GM23248 (cell line): ENCODE measurements at regions not wholly inside any gene's neighbourhood (a gene's known extent, or its start where the extent isn't known, plus 50 kb on each side); places are given as distances from the start of the nearest gene placed in this dataset.

ENCODE experiments used
- DNase-seq: peaks from one replicate; pipeline ENCODE4 v3.0.0-alpha.2; 2015
- H2AFZ ChIP-seq: fragments of 200-600 bp; sonication (generic); 2 replicates; pipeline ENCODE4 v1.6.1; 2016; ENCODE audit warnings: antibody characterized with exemption
- H3F3A ChIP-seq: fragments of 200-600 bp; sonication (generic); 2 replicates; pipeline ENCODE4 v1.6.1; 2016; ENCODE audit warnings: mild to moderate bottlenecking, antibody characterized with exemption, mixed run types; ENCODE audit not compliant: insufficient read depth
- H3K27ac ChIP-seq: fragments of 200-600 bp; sonication (generic); 2 replicates; pipeline ENCODE4 v1.5.1; 2016; ENCODE audit warnings: mild to moderate bottlenecking
- H3K27me3 ChIP-seq: fragments of 200-600 bp; sonication (generic); replicated peaks from 2 replicates; pipeline ENCODE4 v1.6.1; 2016; ENCODE audit warnings: mild to moderate bottlenecking; ENCODE audit not compliant: insufficient read depth
- H3K36me3 ChIP-seq: fragments of 200-600 bp; sonication (generic); 2 replicates; pipeline ENCODE4 v1.6.1; 2016; ENCODE audit warnings: low read depth, mild to moderate bottlenecking
- H3K4me1 ChIP-seq: fragments of 200-600 bp; sonication (generic); 2 replicates; pipeline ENCODE4 v1.6.1; 2016; ENCODE audit warnings: mild to moderate bottlenecking; ENCODE audit not compliant: insufficient read depth
- H3K4me2 ChIP-seq: fragments of 200-600 bp; sonication (generic); one replicate; pipeline ENCODE4 v1.6.1; 2016; ENCODE audit warnings: mild to moderate bottlenecking; ENCODE audit not compliant: unreplicated experiment
- H3K4me3 ChIP-seq: fragments of 200-600 bp; sonication (generic); 2 replicates; pipeline ENCODE4 v1.5.1; 2016; ENCODE audit warnings: mild to moderate bottlenecking
- H3K79me2 ChIP-seq: fragments of 200-600 bp; sonication (generic); 2 replicates; pipeline ENCODE4 v1.6.1; 2016; ENCODE audit warnings: mild to moderate bottlenecking; ENCODE audit not compliant: insufficient read depth
- H3K9ac ChIP-seq: fragments of 200-600 bp; sonication (generic); 2 replicates; pipeline ENCODE4 v1.6.1; 2016; ENCODE audit warnings: mild to moderate bottlenecking
- H3K9me2 ChIP-seq: fragments of 200-600 bp; sonication (generic); 2 replicates; pipeline ENCODE4 v1.6.1; 2016; ENCODE audit warnings: mixed run types, mild to moderate bottlenecking, moderate library complexity; ENCODE audit not compliant: insufficient read depth
- H3K9me3 ChIP-seq: fragments of 200-600 bp; sonication (generic); one replicate; pipeline ENCODE4 v1.6.1; 2017; ENCODE audit warnings: low read depth
- H4K20me1 ChIP-seq: fragments of 200-600 bp; sonication (generic); 2 replicates; pipeline ENCODE4 v1.6.0; 2016; ENCODE audit not compliant: insufficient read depth
- EZH2 ChIP-seq: fragments of 200-600 bp; sonication (generic); IDR thresholded peaks from 2 replicates; pipeline ENCODE4 v1.6.1; 2018; ENCODE audit warnings: antibody characterized with exemption, mild to moderate bottlenecking; ENCODE audit not compliant: insufficient read depth, poor library complexity, severe bottlenecking
- EZH2phosphoT487 ChIP-seq: fragments of 200-600 bp; sonication (generic); IDR thresholded peaks from 2 replicates; pipeline ENCODE4 v1.6.1; 2018; ENCODE audit warnings: antibody characterized with exemption, moderate library complexity, mild to moderate bottlenecking, low read depth; ENCODE audit not compliant: insufficient read depth
- WGBS, 2 experiments: methylation state at CpG; one replicate each; pipeline ENCODE4 v1.1.6; 2015 to 2017; ENCODE audit warnings: low lambda C conversion rate in 2 of 2, low coverage in 1 of 2; ENCODE audit errors: missing lambda C conversion rate in 2 of 2; 5-methylcytosine and 5-hydroxymethylcytosine counted together
- in situ Hi-C: fragments of 300-500 bp; cut with MboI; formaldehyde crosslinking; loops from 2 replicates; pipeline ENCODE4 v1.15.0; 2020

DNA sequence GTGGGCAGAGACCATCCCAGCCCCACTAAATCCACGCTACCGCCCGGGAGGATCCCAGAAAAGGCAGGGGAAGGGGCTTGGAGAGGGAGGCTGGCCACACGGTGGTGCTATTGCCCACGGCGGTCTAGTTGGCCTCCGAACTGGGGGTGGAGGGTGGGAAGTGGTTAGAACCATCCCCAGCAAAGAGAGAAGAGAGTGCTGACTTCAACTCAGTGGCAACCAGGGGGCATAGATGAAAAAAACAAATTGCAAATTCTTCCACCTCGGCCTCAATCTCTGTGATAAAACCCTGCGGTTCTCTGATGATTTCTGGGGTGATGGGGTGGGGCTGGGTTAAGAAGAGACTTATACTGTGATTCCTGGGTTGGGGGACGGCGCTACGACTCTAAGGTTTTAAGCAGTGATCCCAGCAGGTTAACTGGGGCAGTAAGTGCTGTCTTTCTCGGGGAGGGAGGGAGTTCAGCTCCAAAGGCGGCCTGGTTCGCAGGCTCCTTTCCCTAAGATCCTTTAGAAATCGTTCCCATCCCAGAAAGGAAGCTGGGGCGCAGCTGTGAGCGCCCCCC lies 154.5 kb upstream of the LYZL2 start:
- H3K27me3 ChIP-seq: no peaks in the 10 kb centered on the region
- H3F3A ChIP-seq: peaks cover 27% of the 10 kb centered on the region
- H2AFZ ChIP-seq: peak overlapping the region; percentile 96
- H4K20me1 ChIP-seq: no peaks in the 10 kb centered on the region
- H3K4me3 ChIP-seq: peak overlapping the region; percentile 84
- 1 to 2% methylated on average over 15 to 18 of the region's 18 CpGs for WGBS, 2 experiments
- peak overlapping the region; percentile 67 for H3K27ac ChIP-seq
- peak overlapping the region; percentile 95 for H3K4me2 ChIP-seq
- TF ChIP-seq EZH2phosphoT487 (no peak), EZH2 (no peak)
- H3K9me3 ChIP-seq: no peaks in the 10 kb centered on the region
- peaks cover 32% of the 10 kb centered on the region for H3K4me1 ChIP-seq
- H3K9me2 ChIP-seq: no peaks in the 10 kb centered on the region
- DNase-seq: peak; percentile 91
- in situ Hi-C loops: no loop called here
- no peaks in the 10 kb centered on the region for H3K36me3 ChIP-seq
- H3K9ac ChIP-seq: peak overlapping the region; percentile 82
- H3K79me2 ChIP-seq: no peaks in the 10 kb centered on the region

DNA sequence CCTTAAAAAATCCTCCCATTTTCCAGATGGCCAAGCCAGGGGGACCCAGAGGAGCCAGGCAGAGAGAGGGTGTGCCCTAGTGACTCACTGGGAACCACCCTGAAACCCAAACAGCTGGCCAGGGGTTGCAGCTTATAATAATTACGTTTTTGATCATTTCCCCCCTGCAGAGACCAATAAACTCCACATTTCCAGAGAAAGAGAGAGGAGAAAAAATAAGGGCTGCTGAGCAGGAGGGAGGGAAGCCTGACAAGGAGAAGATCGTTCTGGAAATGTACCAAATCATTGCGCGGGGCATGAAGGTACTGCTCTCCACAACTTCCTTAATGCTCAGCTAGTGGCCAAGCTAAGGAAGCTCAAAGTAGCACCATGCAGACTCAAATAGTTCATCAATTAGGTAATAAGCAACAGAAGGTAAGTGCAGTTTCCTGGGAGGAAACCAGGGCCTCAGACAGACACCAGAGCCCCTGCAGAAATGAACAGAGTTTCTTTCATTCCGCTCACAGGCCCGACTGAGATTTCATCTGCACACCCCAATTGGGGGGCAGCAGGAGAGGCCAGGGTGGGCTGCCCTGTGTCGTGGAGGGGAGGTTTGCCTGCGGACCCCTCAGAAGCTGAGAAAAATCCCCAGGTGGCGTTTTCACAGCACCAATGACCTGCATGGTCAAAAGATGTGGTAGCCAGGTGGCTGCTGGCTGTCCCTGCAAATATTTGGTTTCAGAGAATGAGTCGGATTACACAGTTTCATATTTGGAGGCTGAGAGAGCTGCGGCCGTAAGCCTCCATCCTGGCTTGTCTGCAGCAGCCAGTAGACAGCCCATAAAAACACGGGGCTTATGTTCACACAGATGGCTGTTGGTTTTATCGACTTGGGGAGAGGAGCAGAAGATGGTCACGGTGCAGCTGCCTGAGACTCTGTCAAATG lies 153.2 kb upstream of the LYZL2 start:
- Histone ChIP-seq H2AFZ (peak overlapping the region; percentile 96), H3K4me2 (peak overlapping the region; percentile 95), H3K9me3 (no peaks in the 10 kb centered on the region), H3F3A (peaks cover 27% of the 10 kb centered on the region), H3K4me3 (no peak overlapping the region; the same call in 1 of the 2 replicates), H3K27ac (peak overlapping the region; percentile 29; the same call in 1 of the 2 replicates), H4K20me1 (no peaks in the 10 kb centered on the region), H3K36me3 (no peaks in the 10 kb centered on the region), H3K9me2 (no peaks in the 10 kb centered on the region), H3K4me1 (peaks cover 29% of the 10 kb centered on the region), H3K79me2 (no peaks in the 10 kb centered on the region), H3K9ac (peak overlapping the region; percentile 82; the same call in 1 of the 2 replicates), H3K27me3 (no peaks in the 10 kb centered on the region)
- peak; percentile 66 for DNase-seq
- TF ChIP-seq EZH2: no peak
- no peak for TF ChIP-seq EZH2phosphoT487
- in situ Hi-C loops: no loop called here
- 25 to 27% methylated on average over 15 of the region's 15 CpGs for WGBS, 2 experiments

DNA sequence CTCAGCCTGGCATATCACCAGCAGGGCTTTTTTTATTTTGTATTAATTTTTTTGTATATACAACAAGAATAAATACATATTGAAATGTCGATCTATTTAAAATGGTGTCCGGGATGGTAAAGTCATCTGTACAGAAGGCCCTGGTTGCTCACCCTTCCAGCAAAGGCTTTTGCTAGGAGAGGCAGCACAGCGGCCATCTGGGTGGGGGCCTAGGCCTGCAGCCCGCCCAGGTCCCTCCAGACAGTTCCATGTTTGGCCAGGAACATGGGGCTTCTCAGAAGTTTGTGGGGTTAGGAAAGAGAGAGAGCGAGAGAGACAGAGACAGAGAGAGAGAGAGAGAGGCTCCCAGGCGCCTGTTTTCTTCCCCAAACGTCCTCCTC lies 152.6 kb upstream of the LYZL2 start:
- Histone ChIP-seq H3K4me2 (peak overlapping the region; percentile 95), H3K4me3 (no peak overlapping the region), H3K9me2 (no peaks in the 10 kb centered on the region), H3F3A (peaks cover 27% of the 10 kb centered on the region), H3K4me1 (peaks cover 29% of the 10 kb centered on the region), H3K9ac (0 out of 2 replicates have a peak overlapping the region, but pooled peaks have one; percentile 4), H3K27me3 (no peaks in the 10 kb centered on the region), H4K20me1 (no peaks in the 10 kb centered on the region), H2AFZ (peak overlapping the region; percentile 96), H3K36me3 (no peaks in the 10 kb centered on the region), H3K27ac (peak overlapping the region; percentile 29; the same call in 1 of the 2 replicates), H3K9me3 (no peaks in the 10 kb centered on the region), H3K79me2 (no peaks in the 10 kb centered on the region)
- DNase-seq: no peak
- TF ChIP-seq EZH2: no peak
- TF ChIP-seq EZH2phosphoT487: no peak
- 18 to 24% methylated on average over 7 of the region's 7 CpGs for WGBS, 2 experiments
- in situ Hi-C loops: no loop called here

DNA sequence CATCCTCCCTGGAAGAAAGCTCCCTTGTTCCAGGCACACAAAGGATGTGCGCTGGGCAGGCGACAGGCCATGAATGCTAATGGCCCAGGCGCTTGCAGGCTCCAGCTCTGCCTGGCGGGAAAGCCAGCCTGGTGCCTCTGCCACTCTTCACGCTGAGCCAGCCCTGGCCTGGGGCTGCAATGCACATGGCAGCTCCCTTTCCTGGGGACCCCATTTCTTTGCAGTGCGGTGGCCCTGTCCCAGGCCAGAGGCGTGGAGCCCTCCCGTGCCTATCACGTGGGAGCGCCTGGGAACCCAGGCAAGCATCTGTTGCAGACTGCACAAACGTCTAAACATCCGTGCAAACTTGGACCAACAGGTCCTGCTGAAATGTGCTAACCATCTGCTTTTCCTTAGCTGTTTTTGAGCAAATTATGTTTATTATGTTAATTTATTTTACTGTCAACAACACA lies 152.1 kb upstream of the LYZL2 start:
- no peaks in the 10 kb centered on the region for H3K9me3 ChIP-seq
- in situ Hi-C loops: no loop called here
- TF ChIP-seq EZH2 (no peak), EZH2phosphoT487 (no peak)
- H4K20me1 ChIP-seq: no peaks in the 10 kb centered on the region
- H3K9me2 ChIP-seq: no peaks in the 10 kb centered on the region
- no peak overlapping the region for H3K27ac ChIP-seq
- H2AFZ ChIP-seq: no peak overlapping the region
- no peak for DNase-seq
- H3K4me2 ChIP-seq: no peak overlapping the region
- H3K79me2 ChIP-seq: no peaks in the 10 kb centered on the region
- H3K36me3 ChIP-seq: no peaks in the 10 kb centered on the region
- peaks cover 27% of the 10 kb centered on the region for H3F3A ChIP-seq
- H3K4me1 ChIP-seq: peaks cover 30% of the 10 kb centered on the region
- H3K27me3 ChIP-seq: no peaks in the 10 kb centered on the region
- no peak overlapping the region for H3K4me3 ChIP-seq
- no peak overlapping the region for H3K9ac ChIP-seq
- 53 to 55% methylated on average over 12 of the region's 12 CpGs for WGBS, 2 experiments
